NB4 (cell line): ENCODE measurements at regions not wholly inside any gene's neighbourhood (a gene's known extent, or its start where the extent isn't known, plus 50 kb on each side); places are given as distances from the start of the nearest gene placed in this dataset.

Experiments used
- DNase-seq: peaks from one replicate; pipeline ENCODE4 v3.0.0; 2010; ENCODE audit warnings: low read depth
- H3K4me3 ChIP-seq: one replicate; pipeline ENCODE4 v1.5.1; 2011; ENCODE audit warnings: mild to moderate bottlenecking, low read depth, low read length, moderate library complexity
- MAX ChIP-seq: IDR thresholded peaks from 2 replicates; pipeline ENCODE4 v1.6.1; 2011; ENCODE audit warnings: low read depth, low read length
- MYC ChIP-seq: IDR thresholded peaks from 2 replicates; pipeline ENCODE4 v1.6.1; 2011; ENCODE audit warnings: low read depth, low read length
- POLR2A ChIP-seq: IDR thresholded peaks from 2 replicates; pipeline ENCODE4 v1.6.1; 2011; ENCODE audit warnings: mild to moderate bottlenecking; ENCODE audit not compliant: insufficient read length; ENCODE audit errors: extremely low read depth
- TF ChIP-seq, protein P1 (sequence below): IDR thresholded peaks from one replicate; pipeline ENCODE4 v1.5.1; 2012; ENCODE audit warnings: low read depth, low read length

GRCh38 chr2:116911540-116911939, 903.0 kb upstream of the DDX18 start:
- no peak for DNase-seq
- no peak overlapping the region for H3K4me3 ChIP-seq
- TF ChIP-seq MAX = no peak
- TF ChIP-seq, protein P1, sequence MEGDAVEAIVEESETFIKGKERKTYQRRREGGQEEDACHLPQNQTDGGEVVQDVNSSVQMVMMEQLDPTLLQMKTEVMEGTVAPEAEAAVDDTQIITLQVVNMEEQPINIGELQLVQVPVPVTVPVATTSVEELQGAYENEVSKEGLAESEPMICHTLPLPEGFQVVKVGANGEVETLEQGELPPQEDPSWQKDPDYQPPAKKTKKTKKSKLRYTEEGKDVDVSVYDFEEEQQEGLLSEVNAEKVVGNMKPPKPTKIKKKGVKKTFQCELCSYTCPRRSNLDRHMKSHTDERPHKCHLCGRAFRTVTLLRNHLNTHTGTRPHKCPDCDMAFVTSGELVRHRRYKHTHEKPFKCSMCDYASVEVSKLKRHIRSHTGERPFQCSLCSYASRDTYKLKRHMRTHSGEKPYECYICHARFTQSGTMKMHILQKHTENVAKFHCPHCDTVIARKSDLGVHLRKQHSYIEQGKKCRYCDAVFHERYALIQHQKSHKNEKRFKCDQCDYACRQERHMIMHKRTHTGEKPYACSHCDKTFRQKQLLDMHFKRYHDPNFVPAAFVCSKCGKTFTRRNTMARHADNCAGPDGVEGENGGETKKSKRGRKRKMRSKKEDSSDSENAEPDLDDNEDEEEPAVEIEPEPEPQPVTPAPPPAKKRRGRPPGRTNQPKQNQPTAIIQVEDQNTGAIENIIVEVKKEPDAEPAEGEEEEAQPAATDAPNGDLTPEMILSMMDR = no peak
- no peak for TF ChIP-seq POLR2A
- TF ChIP-seq MYC = no peak

DNA sequence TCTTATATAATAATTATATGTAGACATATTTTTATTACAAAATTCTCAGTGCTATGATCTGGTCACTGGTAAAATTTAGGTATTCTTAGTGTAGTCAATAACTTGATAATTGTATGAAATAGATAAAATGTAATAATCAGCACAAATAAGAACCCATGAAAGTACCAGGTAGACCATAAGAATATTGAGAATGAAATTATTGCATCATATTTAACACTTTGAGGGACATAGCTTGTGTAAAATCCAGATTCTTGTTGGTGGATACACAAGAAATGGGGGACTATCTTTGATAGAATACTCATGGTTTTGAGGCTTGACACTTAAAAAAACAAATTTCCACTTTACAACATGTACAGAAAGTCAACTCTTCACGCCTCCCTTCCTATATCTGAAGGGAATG, 898.8 kb upstream of the DDX18 start:
- DNase-seq = no peak
- no peak overlapping the region for H3K4me3 ChIP-seq
- TF ChIP-seq MYC (no peak), MAX (no peak), POLR2A (no peak)
- TF ChIP-seq, protein P1 = no peak

GRCh38 chr2:116917196-116917595, 897.3 kb upstream of the DDX18 start:
- DNase-seq = no peak
- H3K4me3 ChIP-seq = no peak overlapping the region
- TF ChIP-seq MYC (no peak), MAX (no peak), POLR2A (no peak)
- TF ChIP-seq, protein P1 = no peak

- no peak for DNase-seq
- TF ChIP-seq POLR2A (no peak), MYC (no peak), MAX (no peak)
- TF ChIP-seq, protein P1 = no peak
- H3K4me3 ChIP-seq = no peak overlapping the region
Observed at GRCh38 chr2:116918574-116918973, 895.9 kb upstream of the DDX18 start.

GRCh38 chr2:116922414-116922813, 892.1 kb upstream of the DDX18 start:
- DNase-seq = no peak
- H3K4me3 ChIP-seq = no peak overlapping the region
- TF ChIP-seq, protein P1 = no peak
- TF ChIP-seq POLR2A (no peak), MYC (no peak), MAX (no peak)

GRCh38 chr2:116924509-116924908, 890.0 kb upstream of the DDX18 start:
- no peak for TF ChIP-seq MYC
- TF ChIP-seq POLR2A = no peak
- TF ChIP-seq, protein P1 = no peak
- TF ChIP-seq MAX = no peak
- DNase-seq = no peak
- H3K4me3 ChIP-seq = no peak overlapping the region
